OCI-LY7 (cell line): ENCODE measurements at regions not wholly inside any gene's neighbourhood (a gene's known extent, or its start where the extent isn't known, plus 50 kb on each side); places are given as distances from the start of the nearest gene placed in this dataset.

Experiments
- EZH2phosphoT487 ChIP-seq: fragments of 200-600 bp; sonication (generic); IDR thresholded peaks from 2 replicates; pipeline ENCODE4 v1.6.1; 2018; ENCODE audit warnings: low read depth, borderline replicate concordance, mild to moderate bottlenecking, mixed run types, antibody characterized with exemption, low read length, moderate library complexity, mixed read lengths
- TF ChIP-seq, protein P1 (sequence below): fragments of 200-600 bp; sonication (generic); conservative IDR thresholded peaks from 2 replicates; pipeline ENCODE4 v1.5.1; 2014; ENCODE audit warnings: mild to moderate bottlenecking, antibody characterized with exemption, low read length, moderate library complexity, mixed read lengths

GRCh38 chr9:79006546-79006945, 565.2 kb upstream of the TLE4 start:
- TF ChIP-seq, protein P1, sequence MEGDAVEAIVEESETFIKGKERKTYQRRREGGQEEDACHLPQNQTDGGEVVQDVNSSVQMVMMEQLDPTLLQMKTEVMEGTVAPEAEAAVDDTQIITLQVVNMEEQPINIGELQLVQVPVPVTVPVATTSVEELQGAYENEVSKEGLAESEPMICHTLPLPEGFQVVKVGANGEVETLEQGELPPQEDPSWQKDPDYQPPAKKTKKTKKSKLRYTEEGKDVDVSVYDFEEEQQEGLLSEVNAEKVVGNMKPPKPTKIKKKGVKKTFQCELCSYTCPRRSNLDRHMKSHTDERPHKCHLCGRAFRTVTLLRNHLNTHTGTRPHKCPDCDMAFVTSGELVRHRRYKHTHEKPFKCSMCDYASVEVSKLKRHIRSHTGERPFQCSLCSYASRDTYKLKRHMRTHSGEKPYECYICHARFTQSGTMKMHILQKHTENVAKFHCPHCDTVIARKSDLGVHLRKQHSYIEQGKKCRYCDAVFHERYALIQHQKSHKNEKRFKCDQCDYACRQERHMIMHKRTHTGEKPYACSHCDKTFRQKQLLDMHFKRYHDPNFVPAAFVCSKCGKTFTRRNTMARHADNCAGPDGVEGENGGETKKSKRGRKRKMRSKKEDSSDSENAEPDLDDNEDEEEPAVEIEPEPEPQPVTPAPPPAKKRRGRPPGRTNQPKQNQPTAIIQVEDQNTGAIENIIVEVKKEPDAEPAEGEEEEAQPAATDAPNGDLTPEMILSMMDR: no peak
- no peak for TF ChIP-seq EZH2phosphoT487
